GM18868 (cell line): ENCODE measurements at regions not wholly inside any gene's neighbourhood (a gene's known extent, or its start where the extent isn't known, plus 50 kb on each side); places are given as distances from the start of the nearest gene placed in this dataset.
"Not testable (repeated sequence)": the region's sequence is repeated elsewhere in the genome, so short reads cannot be mapped to it uniquely, and the experiment has no call there.

Experiments used
- ATAC-seq: cut with Tn5 transposase; IDR thresholded peaks from one replicate; pipeline ENCODE4 v1.9.1; 2021; ENCODE audit warnings: mild to moderate bottlenecking, moderate library complexity; ENCODE audit not compliant: unreplicated experiment

- no peak for ATAC-seq
These were observed 255.5 kb downstream of the KCTD12 start for GRCh38 chr13:76630629-76631230.

DNA sequence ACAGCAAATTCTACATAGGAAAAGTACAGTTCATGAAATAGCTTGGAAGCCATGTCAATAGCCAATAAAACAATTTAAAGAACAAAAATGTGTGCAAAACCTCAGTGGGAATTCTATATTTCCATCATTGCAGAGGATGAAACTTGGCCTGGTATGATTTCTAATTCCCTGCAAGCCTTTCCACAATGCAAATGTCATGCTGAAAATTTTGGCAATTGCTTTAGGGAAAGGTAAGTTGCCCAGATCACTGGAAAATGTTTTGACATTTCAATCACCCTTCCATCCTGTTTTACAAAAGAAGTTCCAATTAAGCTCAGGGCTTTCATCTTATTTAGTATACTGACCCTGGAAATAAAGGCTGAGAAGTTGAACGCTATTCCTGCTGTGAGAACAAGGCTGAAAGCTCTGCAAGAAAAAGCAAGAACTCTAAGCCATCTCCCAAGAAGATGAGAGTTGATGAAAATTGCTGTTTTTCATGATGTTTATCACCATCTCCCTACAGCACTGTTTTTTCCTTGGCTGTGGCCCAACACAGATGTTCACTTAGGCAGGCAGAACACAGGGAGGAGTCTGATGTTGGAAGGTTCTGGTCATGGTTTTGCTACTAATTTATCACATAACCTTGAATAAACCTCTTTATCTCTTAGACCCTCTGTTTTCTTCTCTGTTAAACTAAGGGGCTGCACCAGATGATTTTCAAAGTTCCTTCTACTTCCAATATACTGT is 263.7 kb downstream of the KCTD12 start:
- no peak for ATAC-seq

GRCh38 chr13:76621705-76622104 is 264.5 kb downstream of the KCTD12 start:
- no peak for ATAC-seq

GRCh38 chr13:76620036-76620435 is 266.2 kb downstream of the KCTD12 start:
- ATAC-seq = no peak

DNA sequence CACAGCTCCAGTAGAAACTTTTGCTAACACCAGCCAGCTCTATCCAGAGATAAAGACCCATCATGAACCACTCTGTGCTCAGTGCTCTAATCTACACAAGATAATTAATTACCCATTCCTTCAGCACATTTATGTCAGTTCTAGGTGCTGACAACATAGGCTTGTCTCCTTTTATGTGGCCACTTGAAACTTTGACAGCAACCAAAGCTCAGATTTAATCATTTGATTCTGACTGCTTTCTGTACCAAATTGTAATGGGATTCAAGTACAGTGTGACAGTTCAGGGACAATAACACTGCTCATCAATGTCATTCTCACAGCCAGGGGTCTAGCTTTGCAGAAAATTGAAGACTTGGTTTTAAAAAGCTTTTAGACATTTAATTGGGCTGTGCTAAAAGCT is 266.6 kb downstream of the KCTD12 start:
- no peak for ATAC-seq

- no peak for ATAC-seq
These were observed 275.3 kb downstream of the KCTD12 start for GRCh38 chr13:76610819-76611415.

DNA sequence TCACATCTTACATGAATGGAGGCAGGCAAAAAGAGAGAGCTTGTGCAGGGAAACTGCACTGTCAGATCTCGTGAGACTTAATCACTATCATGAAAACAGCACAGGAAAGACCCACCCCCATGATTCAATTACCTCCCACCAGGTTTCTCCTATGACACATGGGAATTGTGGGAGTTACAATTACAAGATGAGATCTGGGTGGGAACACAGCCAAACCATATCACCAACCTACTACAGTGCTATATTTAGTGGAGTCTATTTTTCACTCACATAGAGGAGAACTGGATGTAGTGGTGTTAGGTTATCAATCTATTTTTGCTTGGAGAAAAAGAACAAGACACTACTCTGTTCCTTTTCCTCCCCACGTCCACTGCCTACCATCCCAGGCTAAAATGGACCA is 276.6 kb downstream of the KCTD12 start:
- no peak for ATAC-seq

GRCh38 chr13:76607866-76608265 is 278.3 kb downstream of the KCTD12 start:
- no peak for ATAC-seq

- ATAC-seq = no peak
These were observed 286.1 kb downstream of the KCTD12 start for GRCh38 chr13:76600081-76600480.

DNA sequence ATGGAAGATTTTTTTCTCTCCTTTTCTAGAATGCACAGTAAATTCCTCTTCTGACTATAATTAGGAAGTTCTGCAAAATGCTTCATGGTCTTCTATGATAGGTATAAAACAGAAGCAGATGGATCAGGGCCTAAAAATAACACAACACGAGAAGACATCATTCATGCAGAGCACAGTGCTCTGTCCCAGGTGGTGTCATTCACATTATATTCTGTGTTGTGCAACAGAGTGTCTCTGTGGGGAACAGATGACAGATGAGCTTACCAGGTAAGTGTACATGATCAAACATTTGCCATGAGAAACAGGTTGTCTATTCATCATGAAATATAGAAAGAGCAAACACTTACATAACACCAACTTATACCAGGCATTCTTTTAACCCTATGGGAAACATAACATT is 288.3 kb downstream of the KCTD12 start:
- ATAC-seq = no peak

DNA sequence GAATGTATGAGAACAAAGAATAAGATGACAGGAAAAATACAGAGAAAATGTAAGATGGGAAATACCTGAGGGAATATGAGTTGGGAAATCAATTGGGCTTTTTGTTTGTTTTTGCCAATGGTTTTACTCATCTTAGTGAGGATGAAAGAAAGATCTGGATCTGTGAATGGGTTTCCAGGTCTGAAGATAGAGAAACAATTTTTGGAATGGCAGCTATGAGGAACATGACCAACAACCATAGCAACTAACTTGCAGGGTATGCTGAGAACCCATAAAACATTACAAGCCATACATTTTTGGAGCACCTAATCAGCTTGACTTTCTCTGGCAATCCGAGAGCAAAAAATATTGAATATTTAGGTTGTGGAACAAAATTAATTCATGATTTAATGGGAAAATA is 290.0 kb downstream of the KCTD12 start:
- no peak for ATAC-seq

DNA sequence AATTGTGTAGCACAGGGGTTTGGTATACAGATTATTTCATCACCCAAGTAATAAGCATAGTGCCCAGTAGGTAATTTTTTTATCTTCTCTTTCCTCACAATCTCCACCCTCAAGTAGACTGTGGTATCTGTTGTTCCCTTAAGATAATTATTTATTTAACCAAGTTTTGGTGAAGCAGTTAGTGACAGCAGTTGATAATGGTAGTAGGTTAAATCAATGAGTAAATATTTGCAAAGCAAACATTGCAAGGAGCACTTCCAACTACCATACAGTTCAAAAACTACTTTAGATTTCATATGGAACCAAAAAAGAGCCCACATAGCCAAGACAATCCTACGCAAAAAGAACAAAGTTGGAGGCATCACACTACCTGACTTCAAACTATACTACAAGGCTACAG is 291.8 kb downstream of the KCTD12 start:
- no peak for ATAC-seq

GRCh38 chr13:76586842-76587241 is 299.4 kb downstream of the KCTD12 start:
- ATAC-seq = no peak

GRCh38 chr13:76579701-76580100 is 306.5 kb downstream of the KCTD12 start:
- ATAC-seq = no peak

- ATAC-seq = not testable (repeated sequence)
These were observed 310.6 kb downstream of the KCTD12 start for GRCh38 chr13:76575634-76576033.

GRCh38 chr13:76570510-76570971 is 315.7 kb downstream of the KCTD12 start:
- ATAC-seq = no peak

DNA sequence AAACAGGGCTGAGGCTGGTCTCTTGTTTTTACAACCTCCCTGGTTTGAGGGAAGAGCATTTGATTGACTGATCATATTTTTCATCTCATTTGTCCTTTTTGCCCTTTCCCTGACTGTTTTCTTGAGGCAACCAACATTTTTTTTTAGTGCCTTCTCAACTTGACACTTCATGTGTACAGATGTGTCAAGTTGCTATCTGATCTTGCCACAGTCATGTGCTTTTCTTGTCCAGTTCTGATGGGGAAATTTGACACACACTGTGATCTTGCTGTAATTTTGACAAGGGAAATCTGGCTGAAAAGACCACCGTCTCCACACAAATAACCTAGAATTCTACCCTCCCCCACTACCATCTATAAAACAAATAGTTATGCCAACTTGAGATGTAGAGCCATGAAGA is 329.6 kb downstream of the KCTD12 start:
- ATAC-seq = no peak

DNA sequence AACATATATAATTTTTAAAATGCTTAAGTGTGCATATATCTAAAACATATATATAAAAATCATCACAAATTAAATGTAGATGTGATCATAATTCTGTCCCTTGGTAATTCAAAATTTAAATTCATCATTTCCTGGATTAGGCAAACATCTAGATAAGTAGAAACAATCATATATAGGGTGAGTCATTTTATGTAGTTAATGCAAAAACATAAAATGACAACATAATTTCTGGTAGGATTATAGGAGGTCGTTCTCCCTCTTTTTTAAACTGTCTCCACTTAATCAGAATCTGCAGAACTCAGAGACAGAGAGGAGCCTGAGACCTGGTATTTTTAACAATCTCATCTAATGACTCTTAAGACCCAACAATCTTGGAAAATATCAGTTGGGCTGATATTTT is 333.4 kb downstream of the KCTD12 start:
- no peak for ATAC-seq

- ATAC-seq = no peak
These were observed 334.0 kb downstream of the KCTD12 start for GRCh38 chr13:76552041-76552772.

- ATAC-seq = no peak
These were observed 344.0 kb downstream of the KCTD12 start for GRCh38 chr13:76542176-76542575.

GRCh38 chr13:76538004-76538403 is 348.2 kb downstream of the KCTD12 start:
- ATAC-seq = no peak

DNA sequence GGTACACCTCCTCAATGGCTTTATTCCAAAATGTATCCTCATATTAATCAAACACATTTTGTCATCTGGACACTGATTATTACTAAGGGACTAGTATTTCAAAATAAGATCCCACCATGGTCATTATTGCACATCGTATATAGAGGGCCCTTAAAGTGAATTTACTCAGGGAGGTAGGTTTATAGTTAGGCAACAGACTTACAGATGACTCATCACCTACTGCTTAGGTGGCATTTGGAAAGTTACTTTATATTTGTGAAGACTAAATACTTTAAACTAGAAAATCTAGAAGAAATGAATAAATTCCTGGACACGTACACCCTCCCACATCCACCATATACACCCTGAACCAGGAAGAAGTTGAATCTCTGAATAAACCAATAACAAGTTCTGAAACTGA is 353.0 kb downstream of the KCTD12 start:
- ATAC-seq = no peak
